ENCODE measurements at regions not wholly inside any gene's neighbourhood (a gene's known extent, or its start where the extent isn't known, plus 50 kb on each side); places are given as distances from the start of the nearest gene placed in this dataset.
"Not testable (repeated sequence)": the region's sequence is repeated elsewhere in the genome, so short reads cannot be mapped to it uniquely, and the experiment has no call there.

- no peak for DNase-seq (ENCODE audit: low read depth, low spot score)
These were observed 205.3 kb upstream of the GCFC2 start for GRCh38 chr2:75915851-75916634.

DNA sequence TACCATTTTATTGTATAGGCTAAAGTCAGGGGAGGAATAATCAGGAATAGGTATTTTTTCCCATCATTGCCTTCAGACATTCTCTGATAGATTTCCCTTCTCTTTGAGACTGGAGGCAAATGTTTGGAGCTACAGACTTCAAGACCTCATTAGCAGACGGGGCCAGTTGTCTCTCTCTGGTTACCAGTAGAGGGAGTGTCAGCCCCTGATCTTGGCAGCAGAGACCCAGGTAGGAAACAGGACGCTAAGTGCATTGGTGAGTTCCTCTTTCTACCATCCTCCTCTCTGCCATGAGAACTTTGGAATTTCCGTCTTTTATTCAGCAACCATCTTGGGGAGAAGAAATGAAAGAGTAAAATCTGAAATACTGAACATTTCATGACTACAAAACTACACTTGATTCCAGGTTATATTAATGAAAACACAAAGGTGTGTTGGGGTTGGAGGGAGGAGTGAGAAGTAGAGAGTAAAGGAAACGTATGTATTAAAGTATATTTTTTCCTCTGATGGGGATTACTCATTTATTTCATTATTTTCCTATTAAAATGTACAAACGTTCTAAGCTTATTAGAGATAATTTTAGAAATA is 186.2 kb upstream of the GCFC2 start:
- DNase-seq (ENCODE audit: low read depth, low spot score): no peak

GRCh38 chr2:75894170-75894569 is 183.5 kb upstream of the GCFC2 start:
- DNase-seq (ENCODE audit: low read depth, low spot score): no peak

- DNase-seq (ENCODE audit: low read depth, low spot score): no peak
These were observed 181.8 kb upstream of the GCFC2 start for GRCh38 chr2:75892490-75892889.

DNA sequence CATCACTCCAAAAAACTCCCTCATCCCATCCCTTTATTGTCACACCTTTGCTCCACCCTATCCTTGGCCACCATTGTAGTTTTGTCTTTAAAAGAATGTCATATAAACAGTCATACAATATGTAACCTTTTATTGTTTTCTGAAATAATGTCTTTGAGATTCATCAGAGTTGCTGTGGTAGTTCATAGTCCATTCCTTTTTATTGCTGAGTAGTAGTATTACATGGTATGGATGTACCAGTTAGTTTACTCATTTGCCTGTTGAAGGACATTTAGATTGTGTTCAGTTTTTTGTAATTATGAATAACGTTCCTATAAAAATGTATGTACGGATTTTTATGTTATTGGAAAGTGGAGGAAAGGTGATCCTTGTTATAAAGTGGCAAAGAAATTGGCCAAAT is 171.8 kb upstream of the GCFC2 start:
- no peak for DNase-seq (ENCODE audit: low read depth, low spot score)

GRCh38 chr2:75875606-75876005 is 164.9 kb upstream of the GCFC2 start:
- not testable (repeated sequence) for DNase-seq (ENCODE audit: low read depth, low spot score)

GRCh38 chr2:75871762-75872614 is 161.3 kb upstream of the GCFC2 start:
- not testable (repeated sequence) for DNase-seq (ENCODE audit: low read depth, low spot score)

GRCh38 chr2:75870651-75871137 is 160.0 kb upstream of the GCFC2 start:
- DNase-seq (ENCODE audit: low read depth, low spot score): no peak

GRCh38 chr2:75870133-75870532 is 159.4 kb upstream of the GCFC2 start:
- DNase-seq (ENCODE audit: low read depth, low spot score): no peak

- no peak for DNase-seq (ENCODE audit: low read depth, low spot score)
These were observed 155.0 kb upstream of the GCFC2 start for GRCh38 chr2:75865702-75866101.

DNA sequence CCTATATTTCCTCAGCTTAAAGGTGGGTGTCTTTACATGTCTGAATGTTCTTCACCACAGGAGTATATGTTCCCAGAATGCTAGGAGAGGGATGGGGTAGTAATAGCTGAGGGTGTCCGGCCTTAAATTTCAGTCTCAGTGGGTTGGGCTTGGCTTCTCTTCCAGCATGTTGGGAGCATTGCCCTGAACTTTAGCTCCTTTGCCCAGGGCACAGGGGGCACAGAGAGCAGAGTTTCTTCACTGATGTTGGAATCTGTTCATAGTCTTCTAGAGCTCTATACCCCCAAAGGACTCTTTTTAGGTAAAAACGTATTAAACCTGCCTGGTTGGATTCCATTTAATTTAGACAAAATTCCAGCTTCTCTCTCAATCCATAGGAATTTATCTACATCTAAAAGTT is 154.4 kb upstream of the GCFC2 start:
- no peak for DNase-seq (ENCODE audit: low read depth, low spot score)

GRCh38 chr2:75862547-75862946 is 151.8 kb upstream of the GCFC2 start:
- no peak for DNase-seq (ENCODE audit: low read depth, low spot score)

DNA sequence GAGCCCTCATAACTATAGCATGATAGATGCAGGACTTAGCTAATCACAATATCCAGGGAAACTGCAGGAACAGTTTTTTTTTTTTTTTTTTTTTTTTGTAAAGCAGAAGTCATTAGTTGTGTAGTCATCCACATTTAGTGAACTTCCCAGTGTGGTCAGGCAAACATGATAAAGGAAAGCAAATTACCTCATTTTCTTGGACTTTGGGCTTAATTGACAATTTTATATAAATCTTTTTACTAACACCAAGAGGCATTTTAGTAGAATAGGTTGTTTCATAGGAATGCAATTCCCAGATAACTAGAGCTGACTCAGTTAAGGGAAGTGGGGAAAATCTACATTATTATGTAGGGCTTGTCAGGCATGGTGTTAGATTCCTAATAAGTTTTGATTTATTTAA is 142.7 kb upstream of the GCFC2 start:
- DNase-seq (ENCODE audit: low read depth, low spot score): no peak

DNA sequence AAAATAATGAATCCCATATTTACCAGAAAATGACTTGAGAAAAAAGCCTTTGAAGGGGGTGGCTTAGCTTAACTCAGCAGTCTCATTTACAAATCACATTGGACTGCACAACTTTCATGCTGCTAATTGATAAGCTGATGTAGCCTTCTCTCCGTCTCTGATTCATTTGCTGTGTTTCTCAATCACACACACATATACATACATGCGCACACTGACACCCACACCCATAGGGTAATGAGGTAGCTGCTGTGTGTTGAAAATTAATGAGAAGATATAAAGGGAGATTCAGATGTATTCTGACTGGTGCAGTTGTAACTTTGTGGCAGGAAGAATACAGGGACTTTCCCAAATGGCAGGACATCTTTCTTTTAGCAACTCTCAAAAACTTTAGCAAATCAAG is 141.9 kb upstream of the GCFC2 start:
- DNase-seq (ENCODE audit: low read depth, low spot score): no peak

DNA sequence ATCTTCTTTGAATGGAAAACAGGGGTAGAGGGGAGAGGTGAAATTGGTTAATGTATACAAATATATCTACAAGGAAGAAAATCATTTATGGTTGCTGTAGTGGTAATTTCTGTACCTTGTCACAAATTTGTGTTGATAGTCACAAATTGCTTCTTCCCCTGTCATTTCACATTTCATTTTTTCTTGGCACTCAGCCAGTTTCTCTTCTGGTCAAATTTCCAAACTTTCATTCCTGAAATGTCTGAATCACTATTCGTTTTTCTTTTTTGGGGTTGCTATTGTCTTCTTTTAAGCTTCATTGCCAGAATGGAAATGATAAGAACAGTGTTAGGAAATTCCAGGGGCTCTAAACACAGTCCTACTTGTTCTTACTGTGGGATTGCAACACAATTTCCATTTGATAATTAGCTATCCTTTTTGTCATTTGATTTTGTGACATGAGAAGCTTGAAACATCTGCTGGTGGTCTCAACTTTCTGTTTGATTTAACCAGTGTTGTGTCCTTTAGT is 136.0 kb upstream of the GCFC2 start:
- no peak for DNase-seq (ENCODE audit: low read depth, low spot score)

DNA sequence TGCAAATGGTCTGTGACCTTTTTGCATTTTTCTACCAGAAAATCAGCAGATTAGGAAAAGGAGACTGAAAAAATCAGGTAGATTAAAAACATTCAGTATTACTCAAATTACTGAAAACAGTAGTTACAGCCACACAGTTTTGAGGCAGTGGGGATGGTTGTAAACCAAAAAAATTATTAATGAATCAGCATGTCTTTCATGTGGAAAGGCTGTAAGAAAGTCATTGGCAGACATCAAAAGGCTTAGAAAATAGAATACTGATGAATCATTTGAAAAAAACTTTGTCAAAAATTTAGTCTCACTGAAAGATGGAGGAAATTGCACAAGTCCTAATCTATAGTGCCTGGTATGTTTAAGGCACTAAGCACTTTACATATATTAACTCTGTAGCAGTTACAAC is 133.9 kb upstream of the GCFC2 start:
- DNase-seq (ENCODE audit: low read depth, low spot score): no peak

DNA sequence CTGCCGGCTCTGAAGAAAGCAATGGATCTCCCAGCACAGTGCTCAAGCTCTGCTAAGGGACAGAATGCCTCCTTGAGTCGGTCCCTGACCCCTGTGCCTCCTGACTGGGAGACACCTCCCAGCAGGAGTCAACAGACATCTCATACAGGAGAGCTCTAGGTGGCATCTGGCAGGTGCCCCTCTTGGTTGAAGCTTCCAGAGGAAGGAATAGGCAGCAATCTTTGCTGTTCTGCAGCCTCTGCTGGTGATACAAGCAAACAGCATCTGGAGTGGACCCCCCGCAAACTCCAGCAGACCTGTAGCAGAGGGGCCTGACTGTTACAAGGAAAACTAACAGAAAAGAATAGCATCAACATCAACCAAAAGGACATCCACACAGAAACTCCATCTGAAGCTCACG is 123.9 kb upstream of the GCFC2 start:
- not testable (repeated sequence) for DNase-seq (ENCODE audit: low read depth, low spot score)

DNA sequence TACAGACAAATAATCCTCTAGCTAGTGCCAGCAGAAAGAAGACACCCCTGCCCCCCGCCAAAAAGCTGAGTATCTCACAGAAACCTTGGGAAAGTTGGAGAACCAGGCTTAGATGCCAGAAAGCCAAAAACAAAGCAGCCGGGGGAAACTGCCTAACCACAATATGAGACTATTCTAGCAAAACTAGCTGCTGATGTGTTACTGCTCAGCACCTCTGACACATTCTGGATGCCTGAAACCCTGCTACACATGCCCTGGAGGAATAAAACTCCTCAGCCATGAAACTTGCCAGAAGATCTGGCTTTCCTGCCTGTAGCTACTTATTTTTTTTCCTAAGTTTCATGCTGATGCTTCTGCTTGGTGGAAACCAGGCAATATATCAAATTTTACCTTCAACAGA is 122.7 kb upstream of the GCFC2 start:
- DNase-seq (ENCODE audit: low read depth, low spot score): no peak

DNA sequence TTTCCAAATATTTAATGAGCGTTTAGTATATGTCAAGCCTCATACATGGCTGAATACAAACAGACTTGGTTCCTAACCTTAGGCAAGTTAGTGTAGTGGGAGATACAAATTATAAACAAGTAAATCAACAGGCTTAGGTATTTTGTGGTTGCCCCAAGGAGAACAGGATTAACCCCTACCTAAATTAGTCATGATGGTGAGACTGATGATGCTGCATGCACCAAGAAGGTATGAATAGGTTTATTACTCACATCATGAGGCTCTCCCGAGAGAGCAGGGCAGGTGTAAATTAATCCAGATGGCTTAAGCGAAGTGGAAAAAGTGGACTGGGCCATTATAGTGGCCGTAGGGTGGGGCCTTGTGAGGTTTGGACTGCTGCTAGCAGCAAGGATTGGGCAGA is 118.1 kb upstream of the GCFC2 start:
- DNase-seq (ENCODE audit: low read depth, low spot score): no peak

DNA sequence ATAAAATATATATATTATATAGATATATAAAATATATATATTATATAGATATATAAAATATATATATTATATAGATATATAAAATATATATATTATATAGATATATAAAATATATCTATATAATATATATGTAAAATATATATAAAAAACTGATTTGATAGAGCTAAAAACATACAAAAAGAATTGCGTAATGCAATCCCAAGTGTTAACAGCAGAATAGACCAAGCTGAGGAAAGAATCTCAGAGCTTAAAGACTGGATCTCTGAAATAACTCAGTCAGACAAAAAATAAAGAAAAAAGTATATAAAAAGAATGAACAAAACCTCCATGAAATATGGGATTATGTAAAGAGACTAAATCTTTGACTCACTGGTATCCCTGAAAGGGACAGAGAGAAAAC is 112.8 kb upstream of the GCFC2 start:
- not testable (repeated sequence) for DNase-seq (ENCODE audit: low read depth, low spot score)

- DNase-seq (ENCODE audit: low read depth, low spot score): no peak
These were observed 111.6 kb upstream of the GCFC2 start for GRCh38 chr2:75822336-75822735.

GRCh38 chr2:75820693-75821092 is 110.0 kb upstream of the GCFC2 start:
- no peak for DNase-seq (ENCODE audit: low read depth, low spot score)

All from smooth muscle cell of the brain vasculature (primary cell).